ENCODE measurements at regions not wholly inside any gene's neighbourhood (a gene's known extent, or its start where the extent isn't known, plus 50 kb on each side); places are given as distances from the start of the nearest gene placed in this dataset.
"Not testable (repeated sequence)": the region's sequence is repeated elsewhere in the genome, so short reads cannot be mapped to it uniquely, and the experiment has no call there.

DNA sequence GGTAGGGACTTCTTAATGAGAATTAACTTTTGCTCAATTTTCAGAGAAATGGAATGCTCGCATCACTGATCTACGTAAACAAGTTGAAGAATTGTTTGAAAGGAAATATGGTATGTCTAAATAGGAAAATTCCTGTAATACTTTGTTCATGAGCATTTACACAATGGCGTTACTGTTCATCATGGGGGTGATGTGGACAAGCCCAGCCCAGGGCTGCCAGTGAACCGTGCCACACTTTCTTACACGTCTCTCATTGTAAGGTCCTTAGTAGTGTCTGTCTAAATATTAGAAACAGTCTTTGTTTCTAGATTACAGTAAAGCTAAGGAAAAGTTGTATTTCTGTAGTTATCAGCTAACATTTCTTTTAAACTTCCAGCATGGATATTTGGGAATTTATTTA, 91.0 kb upstream of the SPDYE9 start:
- not testable (repeated sequence) for H3K36me3 ChIP-seq (ENCODE audit: control insufficient read depth, insufficient read depth, low read length); H3K27ac ChIP-seq (ENCODE audit: low read length); H3K9me3 ChIP-seq (ENCODE audit: control insufficient read depth, insufficient read depth, low read length); H3K4me1 ChIP-seq (ENCODE audit: control insufficient read depth, insufficient read depth, low read length); H3K4me3 ChIP-seq (ENCODE audit: low read length); DNase-seq (ENCODE audit: low read depth, low spot score); H3K27me3 ChIP-seq (ENCODE audit: control insufficient read depth, insufficient read depth, low read length)
- WGBS (ENCODE audit: insufficient coverage, insufficient read length) = no CpG with 5 or more reads among the region's 5 CpGs

DNA sequence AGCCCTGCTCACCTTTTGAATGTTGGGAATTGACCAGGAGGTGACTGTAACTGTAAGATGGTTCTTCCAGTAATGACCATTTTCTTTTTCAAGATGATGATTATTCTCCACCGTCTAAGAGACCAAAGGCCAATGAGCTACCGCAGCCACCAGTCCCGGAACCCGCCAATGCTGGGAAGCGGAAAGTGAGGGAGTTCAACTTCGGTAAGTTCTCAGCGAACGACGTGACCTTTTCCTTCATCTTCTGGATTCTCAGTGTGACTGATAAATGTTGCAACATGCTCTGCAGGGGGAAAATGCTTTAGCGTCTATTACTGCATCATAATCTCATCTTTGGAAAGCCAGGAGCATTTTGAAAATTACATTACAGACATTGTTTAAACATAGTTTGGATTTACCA, 89.5 kb upstream of the SPDYE9 start:
- no CpG with 5 or more reads among the region's 10 CpGs for WGBS (ENCODE audit: insufficient coverage, insufficient read length)
- DNase-seq (ENCODE audit: low read depth, low spot score) = not testable (repeated sequence)

DNA sequence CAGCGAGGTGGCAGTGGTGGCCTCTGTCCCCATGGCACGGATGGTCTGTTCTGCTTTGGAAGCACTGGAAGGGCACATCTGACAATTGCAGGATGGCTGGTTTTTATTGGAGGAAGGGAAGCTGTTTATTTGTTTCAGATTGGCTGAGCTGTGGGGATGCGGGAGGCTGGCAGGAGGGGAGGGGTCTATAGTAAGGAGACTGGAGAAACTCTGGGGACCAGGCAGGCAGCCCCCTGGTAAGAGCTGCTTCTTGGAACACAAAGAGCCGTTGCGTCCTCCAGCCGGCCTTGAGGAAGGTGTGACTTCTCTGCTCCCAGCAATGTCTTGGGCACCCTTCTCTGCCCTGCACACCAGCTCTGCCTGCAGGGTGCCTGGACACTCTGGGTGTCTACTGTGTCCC, 85.1 kb upstream of the SPDYE9 start:
- H3K4me3 ChIP-seq (ENCODE audit: low read length); H3K4me1 ChIP-seq (ENCODE audit: control insufficient read depth, insufficient read depth, low read length); H3K36me3 ChIP-seq (ENCODE audit: control insufficient read depth, insufficient read depth, low read length); H3K27me3 ChIP-seq (ENCODE audit: control insufficient read depth, insufficient read depth, low read length); H3K9me3 ChIP-seq (ENCODE audit: control insufficient read depth, insufficient read depth, low read length); H3K27ac ChIP-seq (ENCODE audit: low read length); DNase-seq (ENCODE audit: low read depth, low spot score): not testable (repeated sequence)
- no CpG with 5 or more reads among the region's 6 CpGs for WGBS (ENCODE audit: insufficient coverage, insufficient read length)

More for the DNA sequence above, 89.5 kb upstream of the SPDYE9 start:
- not testable (repeated sequence) for H3K4me1 ChIP-seq (ENCODE audit: control insufficient read depth, insufficient read depth, low read length); H3K27ac ChIP-seq (ENCODE audit: low read length); H3K4me3 ChIP-seq (ENCODE audit: low read length); H3K27me3 ChIP-seq (ENCODE audit: control insufficient read depth, insufficient read depth, low read length); H3K36me3 ChIP-seq (ENCODE audit: control insufficient read depth, insufficient read depth, low read length); H3K9me3 ChIP-seq (ENCODE audit: control insufficient read depth, insufficient read depth, low read length)

DNA sequence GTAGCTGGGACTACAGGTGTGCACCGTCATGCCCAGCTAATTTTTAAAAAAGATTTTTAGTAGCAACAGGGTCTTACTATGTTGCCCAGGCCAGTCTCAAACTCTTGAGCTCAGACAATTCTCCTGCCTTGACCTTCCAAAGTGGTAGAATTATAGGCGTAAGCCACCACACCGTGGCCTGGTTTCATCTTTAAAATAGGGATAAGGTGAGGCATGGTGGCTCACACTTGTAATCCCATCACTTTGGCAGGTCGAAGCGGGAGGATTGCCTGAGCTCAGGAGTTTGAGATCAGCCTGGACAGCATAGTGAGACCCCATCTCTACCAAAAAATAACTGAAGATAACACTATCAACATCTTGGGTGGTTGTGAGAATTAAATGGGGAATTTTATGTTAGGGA, 84.6 kb upstream of the SPDYE9 start:
- not testable (repeated sequence) for H3K9me3 ChIP-seq (ENCODE audit: control insufficient read depth, insufficient read depth, low read length); H3K36me3 ChIP-seq (ENCODE audit: control insufficient read depth, insufficient read depth, low read length); H3K27me3 ChIP-seq (ENCODE audit: control insufficient read depth, insufficient read depth, low read length)

DNA sequence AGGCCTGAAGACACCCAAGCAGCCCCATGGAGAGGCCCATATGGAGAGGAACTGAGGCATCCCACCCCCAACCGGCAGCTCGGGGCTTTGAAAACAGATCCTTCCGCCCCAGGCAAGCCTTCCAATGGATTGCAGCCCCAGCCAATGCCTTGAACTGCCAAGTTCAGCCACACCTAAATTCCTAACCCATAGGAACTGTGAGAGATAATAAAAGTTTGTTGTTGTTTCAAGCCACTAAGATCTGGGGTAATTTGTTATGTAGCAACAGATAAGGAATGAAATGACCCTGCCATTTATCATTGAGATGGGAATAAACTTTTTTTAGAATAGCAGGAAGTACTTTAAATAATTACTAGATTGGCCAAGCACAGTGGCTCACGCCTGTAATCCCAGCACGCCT, 80.3 kb upstream of the SPDYE9 start:
- H3K9me3 ChIP-seq (ENCODE audit: control insufficient read depth, insufficient read depth, low read length); H3K4me3 ChIP-seq (ENCODE audit: low read length); H3K27ac ChIP-seq (ENCODE audit: low read length); H3K27me3 ChIP-seq (ENCODE audit: control insufficient read depth, insufficient read depth, low read length); H3K36me3 ChIP-seq (ENCODE audit: control insufficient read depth, insufficient read depth, low read length); H3K4me1 ChIP-seq (ENCODE audit: control insufficient read depth, insufficient read depth, low read length); DNase-seq (ENCODE audit: low read depth, low spot score): not testable (repeated sequence)
- no CpG with 5 or more reads among the region's 5 CpGs for WGBS (ENCODE audit: insufficient coverage, insufficient read length)

More for the DNA sequence above, 84.6 kb upstream of the SPDYE9 start:
- H3K27ac ChIP-seq (ENCODE audit: low read length); DNase-seq (ENCODE audit: low read depth, low spot score); H3K4me3 ChIP-seq (ENCODE audit: low read length); H3K4me1 ChIP-seq (ENCODE audit: control insufficient read depth, insufficient read depth, low read length): not testable (repeated sequence)
- WGBS (ENCODE audit: insufficient coverage, insufficient read length) = no CpG with 5 or more reads among the region's 5 CpGs

DNA sequence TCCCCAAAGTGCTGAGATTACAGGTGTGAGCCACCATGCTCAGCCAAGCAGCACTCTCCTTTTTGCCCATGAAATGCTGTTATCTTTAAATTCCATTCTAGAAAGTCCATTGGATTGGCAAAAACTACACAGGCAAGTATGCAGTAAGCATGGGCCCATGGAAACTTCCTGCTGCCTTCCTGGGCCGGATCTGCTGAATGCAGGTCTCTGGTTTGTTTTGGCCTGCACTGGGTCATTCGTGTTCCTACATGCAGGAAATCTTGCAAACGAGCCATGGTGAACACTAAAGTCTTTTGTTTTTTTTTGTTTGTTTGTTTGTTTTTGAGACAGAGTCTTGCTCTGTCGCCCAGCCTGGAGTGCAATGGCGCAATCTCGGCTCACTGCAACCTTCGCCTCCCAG, 76.8 kb upstream of the SPDYE9 start:
- not testable (repeated sequence) for H3K9me3 ChIP-seq (ENCODE audit: control insufficient read depth, insufficient read depth, low read length); H3K4me3 ChIP-seq (ENCODE audit: low read length); H3K36me3 ChIP-seq (ENCODE audit: control insufficient read depth, insufficient read depth, low read length); H3K27ac ChIP-seq (ENCODE audit: low read length); DNase-seq (ENCODE audit: low read depth, low spot score); H3K4me1 ChIP-seq (ENCODE audit: control insufficient read depth, insufficient read depth, low read length); H3K27me3 ChIP-seq (ENCODE audit: control insufficient read depth, insufficient read depth, low read length)
- no CpG with 5 or more reads among the region's 7 CpGs for WGBS (ENCODE audit: insufficient coverage, insufficient read length)

DNA sequence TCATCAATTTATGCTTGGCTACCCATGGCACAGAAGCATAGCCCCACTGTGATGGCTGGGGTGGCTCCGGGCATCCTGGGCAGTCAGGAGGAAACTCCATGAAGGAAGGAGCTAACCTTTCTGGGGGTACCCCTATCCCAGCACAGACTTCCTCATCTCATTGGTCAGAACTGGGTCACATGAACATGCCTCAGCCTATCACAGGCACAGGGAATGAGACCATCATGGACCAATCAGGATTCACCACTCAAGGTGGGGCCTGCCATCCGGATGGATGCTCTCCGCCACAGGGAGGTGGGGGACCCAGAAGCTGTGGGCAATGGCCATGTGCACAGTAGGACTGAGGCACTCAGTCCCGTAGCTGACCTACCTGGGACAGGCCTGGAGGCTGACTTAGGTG, 75.9 kb upstream of the SPDYE9 start:
- not testable (repeated sequence) for H3K27ac ChIP-seq (ENCODE audit: low read length); H3K4me1 ChIP-seq (ENCODE audit: control insufficient read depth, insufficient read depth, low read length); H3K36me3 ChIP-seq (ENCODE audit: control insufficient read depth, insufficient read depth, low read length); H3K9me3 ChIP-seq (ENCODE audit: control insufficient read depth, insufficient read depth, low read length); DNase-seq (ENCODE audit: low read depth, low spot score); H3K27me3 ChIP-seq (ENCODE audit: control insufficient read depth, insufficient read depth, low read length); H3K4me3 ChIP-seq (ENCODE audit: low read length)
- no CpG with 5 or more reads among the region's 4 CpGs for WGBS (ENCODE audit: insufficient coverage, insufficient read length)

DNA sequence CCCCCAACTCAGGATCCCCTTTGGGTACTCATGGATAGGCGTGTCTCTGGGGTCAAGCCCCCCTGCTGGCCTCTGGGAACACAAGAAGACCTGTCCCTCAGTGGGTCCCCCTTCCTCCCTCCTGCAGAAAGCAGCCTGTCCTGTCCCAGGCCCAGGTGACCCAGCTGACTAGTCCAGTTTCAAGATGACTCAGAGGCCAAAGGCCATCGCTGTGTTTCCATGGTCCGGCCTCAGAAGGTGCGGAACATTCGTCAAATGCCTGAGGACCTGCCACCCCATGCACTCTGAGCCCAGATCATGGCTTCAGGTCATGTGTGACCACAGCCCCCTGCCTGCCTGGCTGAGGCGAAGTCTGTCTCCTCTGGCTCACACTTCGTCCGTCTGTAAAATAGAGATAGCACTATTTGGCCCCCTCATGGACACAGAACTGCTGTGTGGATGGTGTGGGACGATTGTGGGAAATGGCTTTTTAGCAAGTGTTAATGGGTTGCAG, 71.4 kb upstream of the SPDYE9 start:
- not testable (repeated sequence) for H3K4me1 ChIP-seq (ENCODE audit: control insufficient read depth, insufficient read depth, low read length); DNase-seq (ENCODE audit: low read depth, low spot score); H3K27ac ChIP-seq (ENCODE audit: low read length); H3K27me3 ChIP-seq (ENCODE audit: control insufficient read depth, insufficient read depth, low read length); H3K36me3 ChIP-seq (ENCODE audit: control insufficient read depth, insufficient read depth, low read length); H3K4me3 ChIP-seq (ENCODE audit: low read length); H3K9me3 ChIP-seq (ENCODE audit: control insufficient read depth, insufficient read depth, low read length)
- WGBS (ENCODE audit: insufficient coverage, insufficient read length) = no CpG with 5 or more reads among the region's 9 CpGs

DNA sequence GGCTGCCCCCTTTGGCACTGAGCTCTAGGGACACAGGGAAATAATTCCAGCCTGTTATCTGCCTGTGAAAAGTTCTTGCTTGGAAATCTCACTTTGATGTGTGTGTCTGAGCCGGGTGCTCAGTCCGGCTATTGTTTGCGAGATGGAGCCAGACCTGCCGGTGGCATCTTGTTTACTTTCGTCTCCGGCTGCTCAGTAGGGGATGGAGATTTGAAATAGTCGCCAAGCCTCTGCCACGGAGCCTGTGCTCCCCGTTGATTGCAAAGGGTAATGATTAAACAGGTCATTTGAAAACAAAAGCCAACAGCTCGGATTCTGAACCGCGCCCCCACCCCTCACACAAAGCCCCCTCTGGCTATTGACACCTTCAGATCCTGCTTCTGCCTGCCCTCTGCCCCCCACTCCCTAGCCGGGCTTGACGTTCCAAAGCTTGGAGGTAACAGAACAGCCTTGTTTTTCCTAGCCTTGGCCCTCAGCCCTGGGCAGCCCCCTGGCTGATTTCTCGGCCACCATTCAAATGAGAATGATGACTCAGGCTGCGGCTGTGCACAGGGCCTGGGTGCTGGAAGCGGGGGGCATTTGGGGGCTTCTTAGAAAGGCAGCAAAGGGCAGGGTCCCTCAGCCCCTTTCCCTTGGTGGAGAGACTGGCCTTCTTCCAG, 70.8 kb upstream of the SPDYE9 start:
- H3K4me3 ChIP-seq (ENCODE audit: low read length) = not testable (repeated sequence)

DNA sequence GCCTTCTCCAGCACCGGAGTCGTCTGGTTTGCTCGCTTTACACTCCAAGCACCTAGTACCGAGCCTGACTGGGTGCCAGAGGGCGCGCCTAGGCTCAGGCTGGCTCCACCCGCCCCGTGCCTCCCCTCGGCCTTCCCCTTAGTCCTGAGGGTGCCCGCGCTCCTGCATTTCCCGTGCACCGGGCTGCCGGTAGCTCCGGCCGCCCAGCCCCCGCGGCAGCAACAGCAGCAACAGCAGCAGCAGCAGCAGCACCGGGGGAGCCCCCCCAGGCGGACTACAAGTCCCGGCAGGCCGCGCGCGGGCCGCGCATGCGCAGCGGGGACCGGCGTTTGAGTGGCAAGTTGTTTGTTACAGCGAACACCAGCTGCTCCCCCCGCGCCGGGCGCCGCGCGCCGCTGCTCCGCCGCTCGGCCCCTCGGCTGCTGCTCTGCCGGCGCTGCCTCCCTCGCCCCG, 68.8 kb upstream of the SPDYE9 start:
- not testable (repeated sequence) for H3K27ac ChIP-seq (ENCODE audit: low read length); DNase-seq (ENCODE audit: low read depth, low spot score); H3K27me3 ChIP-seq (ENCODE audit: control insufficient read depth, insufficient read depth, low read length); H3K9me3 ChIP-seq (ENCODE audit: control insufficient read depth, insufficient read depth, low read length); H3K36me3 ChIP-seq (ENCODE audit: control insufficient read depth, insufficient read depth, low read length); H3K4me1 ChIP-seq (ENCODE audit: control insufficient read depth, insufficient read depth, low read length)
- no CpG with 5 or more reads among the region's 48 CpGs for WGBS (ENCODE audit: insufficient coverage, insufficient read length)
- H3K4me3 ChIP-seq (ENCODE audit: low read length) = peak overlapping the region; percentile 73

More for the DNA sequence above, 70.8 kb upstream of the SPDYE9 start:
- not testable (repeated sequence) for H3K4me1 ChIP-seq (ENCODE audit: control insufficient read depth, insufficient read depth, low read length); H3K27me3 ChIP-seq (ENCODE audit: control insufficient read depth, insufficient read depth, low read length); H3K36me3 ChIP-seq (ENCODE audit: control insufficient read depth, insufficient read depth, low read length); DNase-seq (ENCODE audit: low read depth, low spot score); H3K27ac ChIP-seq (ENCODE audit: low read length); H3K9me3 ChIP-seq (ENCODE audit: control insufficient read depth, insufficient read depth, low read length)
- WGBS (ENCODE audit: insufficient coverage, insufficient read length) = no CpG with 5 or more reads among the region's 17 CpGs

DNA sequence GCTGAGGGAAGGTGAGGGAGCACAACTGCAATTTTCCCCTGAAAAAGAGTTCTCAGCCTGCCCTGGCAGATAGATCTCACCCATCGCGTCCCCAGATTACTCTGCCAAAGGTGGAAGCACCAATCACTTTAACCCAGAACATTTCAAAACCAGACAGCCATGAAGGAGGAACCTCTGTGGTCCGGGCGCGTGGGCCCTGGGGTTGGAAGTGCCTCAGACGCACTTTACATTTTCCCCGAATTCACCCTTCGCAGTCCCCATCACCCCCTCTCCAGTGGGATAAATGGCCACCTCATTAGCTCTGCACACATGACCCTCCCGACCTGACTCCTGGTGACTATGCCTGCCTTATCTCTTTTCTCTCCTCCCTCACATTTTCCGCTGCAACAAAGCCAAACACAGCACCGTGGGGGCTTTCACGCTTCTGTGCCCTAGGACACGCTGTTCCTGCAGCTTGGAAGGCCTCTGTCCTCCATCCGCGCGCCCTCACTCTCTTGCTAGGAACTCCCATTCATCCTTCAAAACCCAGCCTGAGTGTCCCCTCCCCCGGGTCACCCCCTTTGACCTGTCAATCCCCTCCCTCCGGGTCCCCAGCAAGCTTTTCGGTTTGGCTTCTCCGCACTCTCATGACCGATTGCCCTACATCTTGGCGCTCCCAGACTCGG, 68.2 kb upstream of the SPDYE9 start:
- not testable (repeated sequence) for H3K36me3 ChIP-seq (ENCODE audit: control insufficient read depth, insufficient read depth, low read length); H3K27me3 ChIP-seq (ENCODE audit: control insufficient read depth, insufficient read depth, low read length); H3K27ac ChIP-seq (ENCODE audit: low read length); DNase-seq (ENCODE audit: low read depth, low spot score); H3K4me1 ChIP-seq (ENCODE audit: control insufficient read depth, insufficient read depth, low read length); H3K9me3 ChIP-seq (ENCODE audit: control insufficient read depth, insufficient read depth, low read length)
- WGBS (ENCODE audit: insufficient coverage, insufficient read length) = no CpG with 5 or more reads among the region's 23 CpGs
- H3K4me3 ChIP-seq (ENCODE audit: low read length) = peak overlapping the region; percentile 24; the same call in 1 of the 2 replicates
